Lower leg skin (tissue), 3 donors: ENCODE measurements at regions not wholly inside any gene's neighbourhood (a gene's known extent, or its start where the extent isn't known, plus 50 kb on each side); places are given as distances from the start of the nearest gene placed in this dataset.

Source experiments
- CTCF ChIP-seq, 3 donors: fragments of 450-650 bp; IDR thresholded peaks; one replicate each; pipeline ENCODE4 v1.5.1; 2016; ENCODE audit warnings: antibody characterized with exemption in 3 of 3, mild to moderate bottlenecking in 3 of 3, moderate library complexity in 2 of 3
- POLR2A ChIP-seq, 2 donors: fragments of 450-650 bp; IDR thresholded peaks; one replicate each; pipeline ENCODE4 v1.6.1; 2016 to 2017; ENCODE audit warnings: antibody characterized with exemption in 2 of 2, mild to moderate bottlenecking in 1 of 2, moderate library complexity in 1 of 2

DNA sequence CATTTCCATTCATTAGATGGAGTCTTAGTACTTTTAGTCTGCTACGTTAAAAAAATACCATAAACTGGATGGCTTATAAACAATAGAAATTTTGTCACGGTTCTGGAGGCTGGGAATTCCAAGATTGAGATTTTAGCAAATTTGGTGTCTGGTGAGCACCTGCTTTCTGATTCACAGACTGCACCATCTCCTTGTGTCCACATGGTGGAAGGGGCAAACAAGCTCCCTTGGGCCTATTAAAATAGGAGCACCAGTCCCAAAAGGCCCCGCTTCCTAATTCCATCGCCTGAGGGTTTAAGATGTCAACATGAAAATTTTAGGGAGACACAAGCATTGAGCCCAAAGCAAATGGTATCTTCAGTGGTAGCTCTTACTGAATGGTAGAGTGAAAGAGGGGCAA is 120.5 kb upstream of the MAP9 start:
- TF ChIP-seq CTCF (IDR thresholded peaks at IDR 0.05) (no peak), POLR2A (IDR thresholded peaks at IDR 0.05) (no peak)
